Fibroblast of skin of left quadriceps (primary cell): ENCODE measurements at regions not wholly inside any gene's neighbourhood (a gene's known extent, or its start where the extent isn't known, plus 50 kb on each side); places are given as distances from the start of the nearest gene placed in this dataset.
"Not testable (repeated sequence)": the region's sequence is repeated elsewhere in the genome, so short reads cannot be mapped to it uniquely, and the experiment has no call there.

Experiments used
- DNase-seq, 2 experiments: peaks; one replicate each; pipeline ENCODE4 v3.0.0-alpha.2; 2013; ENCODE audit warnings: low read depth in 2 of 2

- DNase-seq: no peak
Measured at GRCh38 chr4:189850239-189850856, 90.3 kb upstream of the FRG1 start.

GRCh38 chr4:189858435-189858834, 82.2 kb upstream of the FRG1 start:
- DNase-seq: no peak

- DNase-seq: no peak
Measured at GRCh38 chr4:189861101-189861500, 79.6 kb upstream of the FRG1 start.

- DNase-seq: no peak
Measured at GRCh38 chr4:189869236-189869635, 71.4 kb upstream of the FRG1 start.

DNA sequence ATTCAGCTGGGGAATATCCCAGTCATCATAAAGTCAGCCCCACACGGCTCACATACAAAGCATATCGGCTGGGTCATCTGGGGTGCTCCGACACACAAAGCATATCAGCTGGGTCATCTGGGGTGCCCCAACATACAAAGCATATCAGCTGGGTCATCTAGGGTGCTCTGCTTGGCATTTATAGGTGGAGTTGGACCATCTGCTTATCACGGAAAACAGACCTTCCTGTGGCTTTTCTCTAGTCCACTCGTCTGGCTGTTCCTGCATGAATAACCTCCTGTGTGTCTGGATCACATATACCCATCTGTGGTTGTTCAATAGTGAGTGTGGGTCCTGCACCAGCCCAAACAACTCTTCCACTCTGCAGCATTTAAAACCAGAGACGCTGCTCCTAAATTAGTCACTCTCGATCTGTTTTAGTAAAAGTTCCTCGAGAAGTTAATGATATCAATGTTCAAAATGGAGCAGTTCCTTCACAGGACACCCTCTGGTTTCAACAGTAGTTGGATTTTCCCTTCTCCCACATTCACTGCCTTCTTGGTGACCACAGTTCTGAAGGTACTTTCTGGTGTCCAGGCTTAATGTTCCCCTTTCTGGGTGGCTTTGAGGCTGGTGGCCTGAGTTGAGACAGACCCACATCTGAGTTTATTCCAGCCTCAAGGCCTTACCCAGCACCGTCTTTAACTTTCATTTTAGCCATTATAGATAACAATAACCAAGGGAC, 70.0 kb upstream of the FRG1 start:
- DNase-seq: no peak

GRCh38 chr4:189874591-189874990, 66.1 kb upstream of the FRG1 start:
- DNase-seq: no peak

GRCh38 chr4:189881190-189881589, 59.5 kb upstream of the FRG1 start:
- DNase-seq: not testable (repeated sequence)

DNA sequence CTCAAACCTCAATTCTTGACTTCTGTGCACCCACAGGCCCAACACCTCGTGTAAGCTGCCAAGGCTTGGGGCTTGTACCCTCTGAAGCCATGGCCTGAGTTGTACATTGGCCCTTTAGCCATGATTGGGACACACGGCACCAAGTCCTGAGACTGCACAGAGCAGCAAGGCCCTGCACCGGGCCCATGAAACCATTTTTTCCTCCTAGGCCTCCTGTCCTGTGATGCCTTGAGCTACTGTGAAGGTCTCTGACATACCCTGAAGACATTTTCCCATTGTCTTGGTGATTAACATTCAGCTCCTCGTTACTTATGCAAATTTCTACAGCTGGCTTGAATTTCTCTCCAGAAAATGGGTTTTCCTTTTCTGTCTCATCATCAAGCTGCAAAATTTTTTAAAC, 52.3 kb upstream of the FRG1 start:
- not testable (repeated sequence) for DNase-seq
